ENCODE measurements at regions not wholly inside any gene's neighbourhood (a gene's known extent, or its start where the extent isn't known, plus 50 kb on each side); places are given as distances from the start of the nearest gene placed in this dataset.
"Not testable (repeated sequence)": the region's sequence is repeated elsewhere in the genome, so short reads cannot be mapped to it uniquely, and the experiment has no call there.

DNA sequence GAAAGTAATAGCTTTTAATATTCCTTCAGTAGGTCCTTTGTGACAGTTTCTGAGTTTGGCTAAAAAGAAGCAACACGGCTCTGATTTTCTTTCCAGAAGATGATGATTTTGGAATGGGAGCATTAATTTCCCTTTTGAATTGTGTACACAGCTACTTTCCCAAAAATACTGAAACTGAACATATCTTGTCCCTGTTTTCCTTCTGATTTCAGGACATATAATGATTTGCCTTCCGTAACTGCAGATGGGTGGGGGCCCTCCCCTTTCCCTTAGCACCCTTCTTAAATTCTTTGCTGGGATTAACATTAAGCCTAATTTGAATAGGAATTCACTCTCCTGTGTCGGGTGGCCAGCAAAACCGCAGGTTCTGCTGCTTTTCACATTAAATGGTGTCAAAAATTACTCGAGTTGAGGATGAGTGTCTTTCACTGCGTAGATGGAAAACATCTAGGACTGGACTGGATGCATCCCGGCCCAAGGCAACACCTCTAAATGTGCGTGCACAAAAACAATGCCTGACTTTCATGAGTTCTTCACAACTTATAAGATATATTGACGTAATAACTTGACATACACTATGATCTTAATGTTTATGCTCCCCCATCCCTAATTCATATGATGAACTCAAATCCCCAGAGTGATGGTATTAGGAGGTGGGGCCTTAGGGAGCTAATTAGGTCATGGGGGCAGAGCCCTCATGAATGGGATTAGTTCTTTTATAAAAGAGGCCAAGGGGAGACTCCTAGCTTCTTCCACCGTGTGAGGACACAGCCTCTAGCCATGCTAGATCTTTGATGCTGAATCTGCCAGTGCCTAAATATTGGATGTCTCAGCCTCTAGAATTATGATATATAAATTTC is 158.1 kb downstream of the AEBP2 start:
- Histone ChIP-seq H3K9me3 (ENCODE audit: control insufficient read depth in 1 of 2, low read length in 2 of 2) (no peaks in the 10 kb centered on the region), H3K36me3 (ENCODE audit: control insufficient read depth in 1 of 2, insufficient read depth in 2 of 2, low read length in 2 of 2) (no peaks in the 10 kb centered on the region), H3K4me1 (ENCODE audit: control insufficient read depth in 1 of 2, insufficient read depth in 2 of 2, low read length in 2 of 2) (no peaks in the 10 kb centered on the region), H3K27ac (ENCODE audit: low read length) (no peak overlapping the region), H3K4me3 (ENCODE audit: low read depth in 1 of 2, low read length in 2 of 2) (no peak overlapping the region), H3K27me3 (ENCODE audit: low read depth, low read length) (no peaks in the 10 kb centered on the region)

DNA sequence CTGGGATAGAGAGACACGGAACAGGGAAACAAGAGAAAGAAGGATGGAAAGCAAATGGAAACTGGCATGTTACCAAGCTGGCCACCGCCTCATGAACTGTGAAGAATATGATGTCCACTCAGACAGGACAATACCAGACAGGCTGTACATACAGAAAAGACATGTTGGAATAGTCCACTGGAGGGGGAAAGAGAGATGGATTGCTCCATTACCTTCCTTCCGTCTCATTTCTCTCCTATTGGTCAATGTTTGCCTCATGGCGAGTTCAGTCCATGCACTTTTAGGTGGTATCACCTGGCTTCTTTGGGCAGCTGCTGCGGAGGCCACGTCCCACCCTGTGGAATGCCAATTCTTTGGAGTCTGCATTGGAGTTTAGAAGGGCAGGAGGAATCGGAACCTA is 166.4 kb downstream of the AEBP2 start:
- no peaks in the 10 kb centered on the region for H3K9me3 ChIP-seq (ENCODE audit: control insufficient read depth in 1 of 2, low read length in 2 of 2)
- H3K4me3 ChIP-seq (ENCODE audit: low read depth in 1 of 2, low read length in 2 of 2): no peak overlapping the region
- no peak overlapping the region for H3K27ac ChIP-seq (ENCODE audit: low read length)
- H3K36me3 ChIP-seq (ENCODE audit: control insufficient read depth in 1 of 2, insufficient read depth in 2 of 2, low read length in 2 of 2): no peaks in the 10 kb centered on the region
- no peaks in the 10 kb centered on the region for H3K27me3 ChIP-seq (ENCODE audit: low read depth, low read length)
- no peaks in the 10 kb centered on the region for H3K4me1 ChIP-seq (ENCODE audit: control insufficient read depth in 1 of 2, insufficient read depth in 2 of 2, low read length in 2 of 2)

DNA sequence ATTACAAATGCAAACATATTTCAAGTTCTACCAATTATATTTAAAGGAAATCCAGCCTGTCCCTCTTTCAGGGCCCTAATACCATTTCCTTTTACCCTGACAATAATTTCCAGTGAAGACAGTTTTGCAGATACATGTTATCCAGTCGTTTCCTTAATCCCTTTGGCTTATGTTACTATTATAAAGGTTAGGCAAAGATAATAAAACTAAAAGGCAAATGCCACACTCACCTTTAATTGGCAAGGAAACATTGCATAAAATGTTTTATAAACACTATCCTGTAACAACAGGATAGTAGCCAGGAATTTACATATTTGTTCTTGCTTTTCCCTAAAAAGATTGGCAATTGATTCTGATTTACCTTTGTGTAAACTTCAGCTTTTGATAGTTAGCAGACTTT is 168.7 kb downstream of the AEBP2 start:
- no peaks in the 10 kb centered on the region for H3K27me3 ChIP-seq (ENCODE audit: low read depth, low read length)
- H3K9me3 ChIP-seq (ENCODE audit: control insufficient read depth in 1 of 2, low read length in 2 of 2): no peaks in the 10 kb centered on the region
- no peaks in the 10 kb centered on the region for H3K36me3 ChIP-seq (ENCODE audit: control insufficient read depth in 1 of 2, insufficient read depth in 2 of 2, low read length in 2 of 2)
- H3K27ac ChIP-seq (ENCODE audit: low read length): no peak overlapping the region
- no peaks in the 10 kb centered on the region for H3K4me1 ChIP-seq (ENCODE audit: control insufficient read depth in 1 of 2, insufficient read depth in 2 of 2, low read length in 2 of 2)
- H3K4me3 ChIP-seq (ENCODE audit: low read depth in 1 of 2, low read length in 2 of 2): no peak overlapping the region

DNA sequence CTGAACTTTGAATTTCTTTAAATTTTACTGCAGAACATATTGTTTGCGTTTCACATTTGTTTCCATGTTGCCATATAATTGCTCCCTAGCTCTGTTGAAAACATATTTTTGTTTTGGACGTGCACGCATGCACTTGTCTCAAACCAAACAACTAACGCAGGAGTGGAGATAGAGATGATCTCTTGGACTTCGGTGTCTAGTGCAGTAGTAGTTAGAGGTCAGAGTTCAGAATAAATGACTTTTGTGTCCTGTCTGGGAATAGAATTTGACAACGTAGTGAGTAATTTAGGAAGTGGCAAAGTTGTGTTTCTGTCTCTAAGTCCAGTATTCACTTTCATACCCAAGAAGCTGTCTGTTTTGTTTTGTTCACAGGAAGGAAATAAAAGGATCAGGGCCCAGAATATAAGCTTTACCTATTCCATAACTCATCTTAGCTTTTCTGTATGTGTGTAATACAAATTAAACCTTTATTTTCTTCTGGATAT is 173.8 kb downstream of the AEBP2 start:
- Histone ChIP-seq H3K9me3 (ENCODE audit: control insufficient read depth in 1 of 2, low read length in 2 of 2) (no peaks in the 10 kb centered on the region), H3K27ac (ENCODE audit: low read length) (no peak overlapping the region), H3K4me3 (ENCODE audit: low read depth in 1 of 2, low read length in 2 of 2) (no peak overlapping the region), H3K27me3 (ENCODE audit: low read depth, low read length) (no peaks in the 10 kb centered on the region), H3K4me1 (ENCODE audit: control insufficient read depth in 1 of 2, insufficient read depth in 2 of 2, low read length in 2 of 2) (no peaks in the 10 kb centered on the region), H3K36me3 (ENCODE audit: control insufficient read depth in 1 of 2, insufficient read depth in 2 of 2, low read length in 2 of 2) (no peaks in the 10 kb centered on the region)

DNA sequence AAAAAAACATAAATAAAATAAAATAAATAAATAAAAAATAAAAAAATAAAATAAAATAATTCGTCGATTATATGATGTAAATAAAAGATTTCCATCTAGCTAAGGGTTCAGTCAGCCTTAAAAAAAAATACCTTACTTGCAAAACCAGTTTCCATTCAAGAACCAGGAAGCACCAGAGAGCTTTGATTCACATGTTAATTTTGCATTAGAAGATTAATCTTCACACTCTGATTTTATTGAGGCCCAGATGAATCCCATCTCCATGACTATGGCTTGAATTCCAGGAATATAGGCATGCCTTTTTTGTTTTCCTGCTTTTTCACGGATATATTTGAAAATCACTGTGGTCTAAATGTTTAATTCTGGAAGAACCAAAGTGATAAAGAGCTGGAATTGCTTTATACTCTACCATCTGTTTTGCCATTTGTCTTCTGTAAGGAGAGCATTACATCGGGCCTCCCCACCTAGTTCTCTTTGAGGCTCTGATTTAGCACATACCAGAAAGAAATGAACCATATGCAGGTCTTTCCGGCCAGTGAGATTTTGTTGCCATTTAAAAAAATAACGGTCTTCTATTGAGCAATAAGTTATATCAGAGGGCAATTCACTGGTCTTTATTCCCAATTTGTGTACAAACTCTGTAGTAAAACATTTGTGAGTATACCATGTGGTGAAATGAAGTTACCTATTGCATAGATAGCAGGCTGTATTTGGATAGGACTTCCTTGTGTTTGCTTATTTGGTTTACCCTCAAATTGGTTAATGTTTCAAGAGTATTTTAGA is 175.5 kb downstream of the AEBP2 start:
- no peaks in the 10 kb centered on the region for H3K36me3 ChIP-seq (ENCODE audit: control insufficient read depth in 1 of 2, insufficient read depth in 2 of 2, low read length in 2 of 2)
- no peaks in the 10 kb centered on the region for H3K4me1 ChIP-seq (ENCODE audit: control insufficient read depth in 1 of 2, insufficient read depth in 2 of 2, low read length in 2 of 2)
- H3K27me3 ChIP-seq (ENCODE audit: low read depth, low read length): no peaks in the 10 kb centered on the region
- H3K9me3 ChIP-seq (ENCODE audit: control insufficient read depth in 1 of 2, low read length in 2 of 2): no peaks in the 10 kb centered on the region
- no peak overlapping the region for H3K4me3 ChIP-seq (ENCODE audit: low read depth in 1 of 2, low read length in 2 of 2)
- no peak overlapping the region for H3K27ac ChIP-seq (ENCODE audit: low read length)

DNA sequence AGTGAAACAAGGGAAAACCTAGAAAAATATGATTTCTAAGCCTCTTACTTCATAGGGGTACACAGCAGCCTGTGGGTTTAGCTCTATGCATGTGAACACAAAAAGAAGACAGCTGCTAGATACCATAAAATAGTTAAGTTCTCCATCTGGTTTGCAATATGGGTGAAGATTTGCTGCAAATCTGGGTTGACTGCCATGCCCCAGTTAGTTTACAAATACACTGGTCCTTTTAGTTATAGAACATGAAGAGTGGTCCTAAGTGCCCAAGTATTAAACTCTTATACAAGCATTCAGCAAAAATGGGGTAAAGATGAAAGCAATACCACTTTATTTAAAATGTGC is 176.1 kb downstream of the AEBP2 start:
- H3K36me3 ChIP-seq (ENCODE audit: control insufficient read depth in 1 of 2, insufficient read depth in 2 of 2, low read length in 2 of 2): no peaks in the 10 kb centered on the region
- no peaks in the 10 kb centered on the region for H3K4me1 ChIP-seq (ENCODE audit: control insufficient read depth in 1 of 2, insufficient read depth in 2 of 2, low read length in 2 of 2)
- no peak overlapping the region for H3K4me3 ChIP-seq (ENCODE audit: low read depth in 1 of 2, low read length in 2 of 2)
- no peaks in the 10 kb centered on the region for H3K27me3 ChIP-seq (ENCODE audit: low read depth, low read length)
- H3K9me3 ChIP-seq (ENCODE audit: control insufficient read depth in 1 of 2, low read length in 2 of 2): no peaks in the 10 kb centered on the region
- H3K27ac ChIP-seq (ENCODE audit: low read length): no peak overlapping the region

DNA sequence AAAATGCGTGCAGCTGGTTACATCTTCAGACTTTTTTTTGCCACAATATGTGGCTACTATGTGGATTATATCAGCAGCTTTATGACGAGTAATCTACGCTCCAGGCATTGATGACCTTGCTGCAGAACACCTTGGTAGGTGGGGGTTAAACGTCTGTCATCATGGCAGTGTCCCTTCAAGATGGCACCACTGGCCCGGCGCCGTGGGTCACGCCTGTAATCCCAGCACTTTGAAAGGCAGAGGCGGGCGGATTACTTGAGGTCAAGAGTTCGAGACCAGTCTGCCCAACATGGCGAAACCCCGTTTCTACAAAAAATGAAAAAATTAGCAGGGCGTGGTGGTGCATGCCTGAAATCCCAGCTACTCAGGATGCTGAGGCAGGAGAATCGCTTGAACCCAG is 177.5 kb downstream of the AEBP2 start:
- H3K4me1 ChIP-seq (ENCODE audit: control insufficient read depth in 1 of 2, insufficient read depth in 2 of 2, low read length in 2 of 2): no peaks in the 10 kb centered on the region
- no peaks in the 10 kb centered on the region for H3K27me3 ChIP-seq (ENCODE audit: low read depth, low read length)

DNA sequence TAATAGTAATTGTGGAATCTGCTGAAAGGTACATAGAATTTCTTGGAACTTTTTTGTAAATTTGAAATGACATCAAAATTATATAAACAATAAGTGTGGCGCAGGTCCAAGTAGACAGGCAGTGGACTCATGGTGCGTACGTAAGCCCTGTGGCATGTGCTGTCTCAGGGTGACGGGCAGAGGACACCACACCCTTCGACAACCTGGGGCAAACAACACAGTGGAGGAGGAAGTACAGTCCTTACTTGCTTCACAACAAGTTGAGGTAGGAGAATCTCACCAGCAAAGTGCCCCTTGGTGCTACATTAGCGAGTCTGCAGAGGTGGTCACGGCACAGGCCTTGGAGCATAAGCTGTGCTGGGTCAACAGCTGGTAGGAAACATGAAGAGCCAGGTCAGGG is 180.9 kb downstream of the AEBP2 start:
- Histone ChIP-seq H3K4me1 (ENCODE audit: control insufficient read depth in 1 of 2, insufficient read depth in 2 of 2, low read length in 2 of 2) (no peaks in the 10 kb centered on the region), H3K4me3 (ENCODE audit: low read depth in 1 of 2, low read length in 2 of 2) (no peak overlapping the region), H3K27ac (ENCODE audit: low read length) (no peak overlapping the region), H3K9me3 (ENCODE audit: control insufficient read depth in 1 of 2, low read length in 2 of 2) (no peaks in the 10 kb centered on the region), H3K27me3 (ENCODE audit: low read depth, low read length) (no peaks in the 10 kb centered on the region), H3K36me3 (ENCODE audit: control insufficient read depth in 1 of 2, insufficient read depth in 2 of 2, low read length in 2 of 2) (no peaks in the 10 kb centered on the region)

More for the DNA sequence above, 177.5 kb downstream of the AEBP2 start:
- Histone ChIP-seq H3K9me3 (ENCODE audit: control insufficient read depth in 1 of 2, low read length in 2 of 2) (no peaks in the 10 kb centered on the region), H3K27ac (ENCODE audit: low read length) (no peak overlapping the region), H3K36me3 (ENCODE audit: control insufficient read depth in 1 of 2, insufficient read depth in 2 of 2, low read length in 2 of 2) (no peaks in the 10 kb centered on the region), H3K4me3 (ENCODE audit: low read depth in 1 of 2, low read length in 2 of 2) (no peak overlapping the region)

DNA sequence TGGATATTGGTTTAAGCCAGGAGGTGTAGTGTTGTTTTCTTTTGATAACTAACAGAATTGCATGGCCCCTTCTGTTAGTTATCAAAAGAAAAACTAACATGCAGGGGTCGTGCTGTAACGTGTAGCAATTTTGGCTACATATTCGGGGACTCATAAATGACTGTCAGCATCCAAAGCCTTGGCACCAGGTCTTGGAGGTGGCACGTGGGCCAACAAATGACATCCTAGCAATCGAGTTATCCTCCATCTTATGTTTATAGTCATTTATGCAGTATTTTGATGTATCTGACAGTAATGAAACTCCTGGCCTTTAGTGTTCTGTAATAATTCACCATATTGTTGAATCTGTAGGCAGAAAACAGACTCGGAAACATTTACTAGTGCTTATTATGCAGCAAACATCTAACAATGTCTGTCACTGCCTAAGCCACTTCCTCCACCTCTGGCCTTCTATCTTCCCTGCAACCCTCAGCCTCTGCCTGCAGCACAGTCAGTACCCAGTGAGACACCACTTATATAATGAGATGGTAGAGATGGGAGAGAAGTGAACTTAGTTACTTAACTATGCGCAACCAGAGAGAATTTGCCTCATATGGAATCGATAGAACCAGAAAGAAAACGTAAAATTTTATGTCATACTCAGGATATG is 184.6 kb downstream of the AEBP2 start:
- Histone ChIP-seq H3K27ac (ENCODE audit: low read length) (no peak overlapping the region), H3K4me3 (ENCODE audit: low read depth in 1 of 2, low read length in 2 of 2) (no peak overlapping the region), H3K9me3 (ENCODE audit: control insufficient read depth in 1 of 2, low read length in 2 of 2) (no peaks in the 10 kb centered on the region), H3K4me1 (ENCODE audit: control insufficient read depth in 1 of 2, insufficient read depth in 2 of 2, low read length in 2 of 2) (no peaks in the 10 kb centered on the region), H3K36me3 (ENCODE audit: control insufficient read depth in 1 of 2, insufficient read depth in 2 of 2, low read length in 2 of 2) (no peaks in the 10 kb centered on the region), H3K27me3 (ENCODE audit: low read depth, low read length) (no peaks in the 10 kb centered on the region)

DNA sequence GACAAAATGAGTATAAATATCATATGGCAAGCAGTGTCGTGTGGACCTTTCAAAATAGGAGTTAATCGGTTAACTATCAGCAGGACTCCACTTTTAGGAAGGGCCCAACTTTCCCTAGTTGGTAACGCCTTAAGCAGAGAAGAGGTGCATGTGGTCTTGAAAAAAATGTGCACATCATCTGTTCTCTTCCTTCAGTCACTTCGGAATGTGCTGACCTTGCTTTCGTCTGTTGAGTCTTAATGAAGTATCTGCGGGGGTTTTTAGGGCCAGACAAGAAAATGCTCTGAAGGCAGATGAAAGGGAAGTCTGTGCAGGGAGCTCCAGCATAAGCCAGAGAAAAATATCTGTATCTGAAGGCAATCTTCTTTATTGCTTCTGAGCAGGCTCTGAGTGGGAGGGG is 185.2 kb downstream of the AEBP2 start:
- Histone ChIP-seq H3K9me3 (ENCODE audit: control insufficient read depth in 1 of 2, low read length in 2 of 2) (no peaks in the 10 kb centered on the region), H3K27me3 (ENCODE audit: low read depth, low read length) (no peaks in the 10 kb centered on the region), H3K4me1 (ENCODE audit: control insufficient read depth in 1 of 2, insufficient read depth in 2 of 2, low read length in 2 of 2) (no peaks in the 10 kb centered on the region), H3K4me3 (ENCODE audit: low read depth in 1 of 2, low read length in 2 of 2) (no peak overlapping the region), H3K27ac (ENCODE audit: low read length) (no peak overlapping the region), H3K36me3 (ENCODE audit: control insufficient read depth in 1 of 2, insufficient read depth in 2 of 2, low read length in 2 of 2) (no peaks in the 10 kb centered on the region)

DNA sequence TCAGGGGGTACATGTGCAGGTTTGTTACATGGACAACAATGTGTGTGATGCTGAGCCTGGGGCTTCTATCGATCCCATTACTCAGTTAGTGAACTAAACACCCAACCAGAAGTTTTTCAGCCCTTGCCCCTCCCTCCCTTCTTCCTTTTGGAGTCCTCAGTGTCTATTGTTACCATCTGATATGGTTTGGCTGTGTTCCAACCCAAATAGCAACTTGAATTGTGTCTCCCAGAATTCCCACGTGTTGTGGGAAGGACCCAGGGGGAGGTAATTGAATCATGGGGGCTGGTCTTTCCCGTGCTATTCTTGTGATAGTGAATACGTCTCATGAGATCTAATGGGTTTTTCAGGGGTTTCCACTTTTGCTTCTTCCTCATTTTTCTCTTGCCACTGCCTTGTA is 186.3 kb downstream of the AEBP2 start:
- not testable (repeated sequence) for H3K36me3 ChIP-seq (ENCODE audit: control insufficient read depth in 1 of 2, insufficient read depth in 2 of 2, low read length in 2 of 2); H3K27ac ChIP-seq (ENCODE audit: low read length); H3K9me3 ChIP-seq (ENCODE audit: control insufficient read depth in 1 of 2, low read length in 2 of 2); H3K4me3 ChIP-seq (ENCODE audit: low read depth in 1 of 2, low read length in 2 of 2); H3K4me1 ChIP-seq (ENCODE audit: control insufficient read depth in 1 of 2, insufficient read depth in 2 of 2, low read length in 2 of 2); H3K27me3 ChIP-seq (ENCODE audit: low read depth, low read length)

Measured in muscle layer of duodenum (tissue), 2 donors.